ENCODE measurements at regions not wholly inside any gene's neighbourhood (a gene's known extent, or its start where the extent isn't known, plus 50 kb on each side); places are given as distances from the start of the nearest gene placed in this dataset.

GRCh38 chr1:60279798-60280197, 206.2 kb upstream of the C1orf87 start:
- TF ChIP-seq CTCF (IDR thresholded peaks at IDR 0.05 in 2 of 3, conservative IDR thresholded peaks at IDR 0.05 in 1 of 3; ENCODE audit: borderline replicate concordance in 1 of 3, insufficient read depth in 1 of 3, low read depth in 2 of 3, low read length in 2 of 3): no peak
- no peak for TF ChIP-seq EZH2phosphoT487 (IDR thresholded peaks at IDR 0.05; ENCODE audit: borderline replicate concordance)
- TF ChIP-seq REST (IDR thresholded peaks at IDR 0.05; ENCODE audit: low read depth): no peak
- TF ChIP-seq POLR2AphosphoS5 (IDR thresholded peaks at IDR 0.05; ENCODE audit: low read depth, low read length): no peak
- no peak for TF ChIP-seq ATF3 (IDR thresholded peaks at IDR 0.05)
- no peak for TF ChIP-seq EZH2 (IDR thresholded peaks at IDR 0.05)
- TF ChIP-seq ZBTB33 (IDR thresholded peaks at IDR 0.05; ENCODE audit: extremely low read depth, insufficient replicate concordance, low read length): no peak
- no peak for TF ChIP-seq SIN3A (IDR thresholded peaks at IDR 0.05; ENCODE audit: low read depth)

Data from HCT116 (cell line).